ENCODE measurements at regions not wholly inside any gene's neighbourhood (a gene's known extent, or its start where the extent isn't known, plus 50 kb on each side); places are given as distances from the start of the nearest gene placed in this dataset.
A peak's percentile ranks its signal among the peaks of the same experiment; 100 is the strongest.

DNA sequence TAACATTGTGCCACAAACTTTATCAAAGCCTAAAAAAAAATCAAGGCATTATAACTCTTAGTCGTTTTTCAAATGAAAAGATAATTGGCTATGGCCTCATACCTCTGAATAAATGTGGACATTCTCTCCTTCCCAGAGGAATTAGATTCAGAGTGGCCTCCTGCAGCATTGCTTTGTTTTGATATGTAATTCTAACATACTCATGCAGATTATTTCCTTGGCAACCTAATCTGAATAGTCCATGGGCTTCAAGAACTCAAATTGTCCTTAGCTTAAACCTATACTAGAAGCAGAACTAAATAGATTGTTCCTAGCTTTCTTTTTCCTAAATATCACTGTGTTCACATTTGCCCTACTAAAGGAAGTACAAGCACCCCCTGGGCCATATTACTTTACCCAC, 1146.9 kb downstream of the OLFM4 start:
- no peak for TF ChIP-seq CTCF (conservative IDR thresholded peaks at IDR 0.05)
- no peak overlapping the region for H3K27ac Mint-ChIP-seq
- no peaks in the 10 kb centered on the region for H3K4me1 Mint-ChIP-seq (ENCODE audit: unreplicated experiment)
- H3K36me3 Mint-ChIP-seq = no peaks in the 10 kb centered on the region
- no peaks in the 10 kb centered on the region for H3K9me3 Mint-ChIP-seq
- no peaks in the 10 kb centered on the region for H3K27me3 Mint-ChIP-seq
- no peak for DNase-seq (ENCODE audit: extremely low spot score, unreplicated experiment)
- no peak overlapping the region for H3K4me3 Mint-ChIP-seq

- TF ChIP-seq CTCF (conservative IDR thresholded peaks at IDR 0.05) = no peak
Measured at GRCh38 chr13:54177466-54177865, 1148.9 kb downstream of the OLFM4 start.

DNA sequence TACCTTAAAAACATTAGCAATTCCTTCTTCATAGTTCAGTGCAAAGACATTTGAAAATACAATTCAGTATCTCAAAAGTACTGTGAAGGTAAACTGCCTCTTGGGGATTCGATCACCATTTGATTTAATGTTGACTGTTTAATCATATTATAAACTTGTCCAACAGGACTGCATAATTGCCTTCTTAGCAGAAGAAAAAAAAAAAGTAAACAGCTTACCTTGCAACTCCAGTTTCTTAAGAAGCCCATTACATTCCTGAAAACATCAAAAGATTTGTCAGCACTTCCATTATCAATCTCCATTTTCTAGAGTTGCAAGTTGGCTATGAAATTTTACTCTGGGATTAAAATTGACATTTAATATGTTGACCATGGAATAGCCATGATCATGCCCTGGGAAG, 1154.6 kb downstream of the OLFM4 start:
- no peaks in the 10 kb centered on the region for H3K27me3 Mint-ChIP-seq
- peak overlapping the region; percentile 76 for H3K27ac Mint-ChIP-seq
- H3K4me3 Mint-ChIP-seq = peak overlapping the region; percentile 31
- H3K9me3 Mint-ChIP-seq = no peaks in the 10 kb centered on the region
- H3K36me3 Mint-ChIP-seq = no peaks in the 10 kb centered on the region
- DNase-seq (ENCODE audit: extremely low spot score, unreplicated experiment) = no peak
- no peak for TF ChIP-seq CTCF (conservative IDR thresholded peaks at IDR 0.05)
- H3K4me1 Mint-ChIP-seq (ENCODE audit: unreplicated experiment) = peaks cover 24% of the 10 kb centered on the region

More at GRCh38 chr13:54177466-54177865, 1148.9 kb downstream of the OLFM4 start:
- H3K4me3 Mint-ChIP-seq = no peak overlapping the region
- no peak for DNase-seq (ENCODE audit: extremely low spot score, unreplicated experiment)
- H3K27me3 Mint-ChIP-seq = no peaks in the 10 kb centered on the region
- H3K27ac Mint-ChIP-seq = no peak overlapping the region
- H3K36me3 Mint-ChIP-seq = no peaks in the 10 kb centered on the region
- H3K4me1 Mint-ChIP-seq (ENCODE audit: unreplicated experiment) = no peaks in the 10 kb centered on the region
- H3K9me3 Mint-ChIP-seq = no peaks in the 10 kb centered on the region

- Mint-ChIP-seq H3K4me1 (ENCODE audit: unreplicated experiment) (peaks cover 24% of the 10 kb centered on the region), H3K9me3 (no peaks in the 10 kb centered on the region), H3K27me3 (no peaks in the 10 kb centered on the region), H3K27ac (peak overlapping the region; percentile 76), H3K36me3 (no peaks in the 10 kb centered on the region), H3K4me3 (peak overlapping the region; percentile 50)
- TF ChIP-seq CTCF (conservative IDR thresholded peaks at IDR 0.05) = no peak
- no peak for DNase-seq (ENCODE audit: extremely low spot score, unreplicated experiment)
Measured at GRCh38 chr13:54183728-54184127, 1155.1 kb downstream of the OLFM4 start.

- Mint-ChIP-seq H3K27ac (peak overlapping the region; percentile 76), H3K36me3 (no peaks in the 10 kb centered on the region), H3K4me1 (ENCODE audit: unreplicated experiment) (peaks cover 24% of the 10 kb centered on the region), H3K4me3 (peak overlapping the region; percentile 57), H3K27me3 (no peaks in the 10 kb centered on the region), H3K9me3 (no peaks in the 10 kb centered on the region)
- no peak for DNase-seq (ENCODE audit: extremely low spot score, unreplicated experiment)
- TF ChIP-seq CTCF (conservative IDR thresholded peaks at IDR 0.05) = no peak
Measured at GRCh38 chr13:54184576-54184975, 1156.0 kb downstream of the OLFM4 start.

DNA sequence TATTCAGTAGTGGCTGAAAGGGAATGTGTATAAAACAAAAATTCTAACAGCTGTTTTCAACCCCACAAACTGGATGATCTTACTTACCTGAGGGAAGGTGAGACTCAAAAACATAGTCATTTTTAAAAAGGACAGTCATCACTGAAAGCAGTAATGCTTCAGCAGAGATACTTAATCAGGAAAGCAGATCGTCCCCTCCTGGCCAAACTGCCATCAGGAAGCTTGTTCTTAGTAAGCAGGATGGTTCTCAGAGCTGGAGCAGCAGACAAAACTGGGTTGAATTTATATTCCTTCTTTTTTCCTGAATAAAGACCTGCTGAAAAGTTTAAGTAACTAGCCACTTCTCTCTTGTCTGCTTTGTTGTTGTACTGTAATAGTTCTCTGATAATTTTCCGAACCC, 1156.5 kb downstream of the OLFM4 start:
- no peak for TF ChIP-seq CTCF (conservative IDR thresholded peaks at IDR 0.05)
- H3K27me3 Mint-ChIP-seq = no peaks in the 10 kb centered on the region
- no peak overlapping the region for H3K4me3 Mint-ChIP-seq
- no peaks in the 10 kb centered on the region for H3K9me3 Mint-ChIP-seq
- peaks cover 24% of the 10 kb centered on the region for H3K4me1 Mint-ChIP-seq (ENCODE audit: unreplicated experiment)
- H3K36me3 Mint-ChIP-seq = no peaks in the 10 kb centered on the region
- DNase-seq (ENCODE audit: extremely low spot score, unreplicated experiment) = no peak
- H3K27ac Mint-ChIP-seq = peak overlapping the region; percentile 6

Data from type B pancreatic cell (in vitro differentiated cells).